H9 (cell line): ENCODE measurements at regions not wholly inside any gene's neighbourhood (a gene's known extent, or its start where the extent isn't known, plus 50 kb on each side); places are given as distances from the start of the nearest gene placed in this dataset.

ENCODE experiments used
- DNase-seq: peaks from one replicate; pipeline ENCODE4 v3.0.0-alpha.2; 2017
- H2AFZ ChIP-seq: one replicate; pipeline ENCODE4 v1.6.1; 2013; ENCODE audit warnings: mild to moderate bottlenecking, low read length, control low read depth, moderate library complexity
- H2AK5ac ChIP-seq: 2 replicates; pipeline ENCODE4 v1.6.1; 2013; ENCODE audit warnings: low read length, control low read depth, mixed read lengths; ENCODE audit not compliant: insufficient read length
- H2BK120ac ChIP-seq: one replicate; pipeline ENCODE4 v1.6.1; 2013; ENCODE audit warnings: low read depth, mild to moderate bottlenecking, low read length, control low read depth, inconsistent platforms; ENCODE audit not compliant: poor library complexity, severe bottlenecking
- H2BK12ac ChIP-seq: 2 replicates; pipeline ENCODE4 v1.6.1; 2013; ENCODE audit warnings: low read length, control low read depth, mixed read lengths, low read depth; ENCODE audit not compliant: insufficient read length
- H2BK15ac ChIP-seq: 2 replicates; pipeline ENCODE4 v1.6.1; 2013; ENCODE audit warnings: low read depth, low read length, control low read depth
- H2BK20ac ChIP-seq: one replicate; pipeline ENCODE4 v1.6.1; 2013; ENCODE audit warnings: low read depth, mild to moderate bottlenecking, low read length, control low read depth, inconsistent platforms; ENCODE audit not compliant: poor library complexity, severe bottlenecking
- H2BK5ac ChIP-seq: 2 replicates; pipeline ENCODE4 v1.6.1; 2013; ENCODE audit warnings: low read length, control low read depth, mixed read lengths; ENCODE audit not compliant: insufficient read length
- H3K14ac ChIP-seq: 2 replicates; pipeline ENCODE4 v1.6.1; 2013; ENCODE audit warnings: low read length, control low read depth; ENCODE audit not compliant: insufficient read depth
- H3K18ac ChIP-seq: 2 replicates; pipeline ENCODE4 v1.6.1; 2013; ENCODE audit warnings: low read depth, mild to moderate bottlenecking, mixed read lengths, low read length, control low read depth; ENCODE audit not compliant: insufficient read length
- H3K23ac ChIP-seq: 2 replicates; pipeline ENCODE4 v1.6.1; 2013; ENCODE audit warnings: low read length, control low read depth, mixed read lengths, low read depth; ENCODE audit not compliant: insufficient read length
- H3K23me2 ChIP-seq: 2 replicates; pipeline ENCODE4 v1.6.1; 2013; ENCODE audit warnings: low read depth, mild to moderate bottlenecking, mixed read lengths, low read length, control low read depth; ENCODE audit not compliant: insufficient read length, poor library complexity, severe bottlenecking
- H3K27ac ChIP-seq: 2 replicates; pipeline ENCODE4 v1.5.1; 2013; ENCODE audit warnings: low read length, control low read depth, mixed read lengths, low read depth; ENCODE audit not compliant: insufficient read length
- H3K27me3 ChIP-seq: 2 replicates; pipeline ENCODE4 v1.6.1; 2013; ENCODE audit warnings: low read length, control low read depth, inconsistent platforms; ENCODE audit not compliant: insufficient read depth
- H3K4ac ChIP-seq: 2 replicates; pipeline ENCODE4 v1.6.1; 2013; ENCODE audit warnings: low read depth, mild to moderate bottlenecking, control low read depth, inconsistent platforms, low read length, moderate library complexity
- H3K4me1 ChIP-seq: 2 replicates; pipeline ENCODE4 v1.6.1; 2013; ENCODE audit warnings: low read length, control low read depth, inconsistent platforms; ENCODE audit not compliant: insufficient read depth
- H3K4me2 ChIP-seq: 2 replicates; pipeline ENCODE4 v1.6.1; 2013; ENCODE audit warnings: low read length, control low read depth, mixed read lengths; ENCODE audit not compliant: insufficient read length, insufficient read depth
- H3K56ac ChIP-seq: 2 replicates; pipeline ENCODE4 v1.6.1; 2013; ENCODE audit warnings: low read depth, mild to moderate bottlenecking, mixed read lengths, low read length, control low read depth; ENCODE audit not compliant: insufficient read length
- H3K79me1 ChIP-seq: 2 replicates; pipeline ENCODE4 v1.6.1; 2013; ENCODE audit warnings: low read depth, mild to moderate bottlenecking, moderate library complexity, low read length, control low read depth, inconsistent platforms; ENCODE audit not compliant: insufficient read depth, poor library complexity, severe bottlenecking
- H3K79me2 ChIP-seq: 2 replicates; pipeline ENCODE4 v1.6.1; 2013; ENCODE audit warnings: low read length, control low read depth, inconsistent platforms; ENCODE audit not compliant: insufficient read depth
- H3K9ac ChIP-seq: 2 replicates; pipeline ENCODE4 v1.6.1; 2013; ENCODE audit warnings: low read length, control low read depth, mixed read lengths; ENCODE audit not compliant: insufficient read length; ENCODE audit errors: extremely low read depth
- H3K9me3 ChIP-seq: one replicate; pipeline ENCODE4 v1.6.1; 2013; ENCODE audit warnings: low read depth, low read length, inconsistent platforms; ENCODE audit not compliant: control insufficient read depth
- H3T11ph ChIP-seq: one replicate; pipeline ENCODE4 v1.6.1; 2013; ENCODE audit warnings: mild to moderate bottlenecking, low read length, control low read depth, inconsistent platforms
- H4K20me1 ChIP-seq: one replicate; pipeline ENCODE4 v1.6.1; 2013; ENCODE audit not compliant: control insufficient read depth, insufficient read length, insufficient read depth
- H4K5ac ChIP-seq: 2 replicates; pipeline ENCODE4 v1.6.1; 2013; ENCODE audit warnings: low read depth, mild to moderate bottlenecking, mixed read lengths, low read length, control low read depth; ENCODE audit not compliant: insufficient read length
- H4K8ac ChIP-seq: replicated peaks from 2 replicates; pipeline ENCODE4 v1.6.1; 2013; ENCODE audit warnings: low read length, control low read depth, mixed read lengths, low read depth; ENCODE audit not compliant: insufficient read length
- H4K91ac ChIP-seq: 2 replicates; pipeline ENCODE4 v1.6.1; 2013; ENCODE audit warnings: low read depth, mild to moderate bottlenecking, moderate library complexity, mixed read lengths, low read length, control low read depth; ENCODE audit not compliant: insufficient read length
- H3K27ac Mint-ChIP-seq, 3 experiments: 2 replicates in 2 of 3; 3 replicates in 1 of 3; pipeline ENCODE4 v1.8.0; 2020 to 2021; ENCODE audit warnings: mixed read lengths in 3 of 3, mild to moderate bottlenecking in 1 of 3, moderate library complexity in 1 of 3
- H3K27me3 Mint-ChIP-seq: 2 replicates; pipeline ENCODE4 v1.8.0; 2021; ENCODE audit warnings: low read depth, mild to moderate bottlenecking, moderate library complexity, mixed read lengths
- H3K36me3 Mint-ChIP-seq, 3 experiments: 2 replicates in 2 of 3; 3 replicates in 1 of 3; pipeline ENCODE4 v1.8.0; 2020 to 2021; ENCODE audit warnings: low read depth in 3 of 3, mixed read lengths in 3 of 3; ENCODE audit not compliant: insufficient read depth in 1 of 3
- H3K4me1 Mint-ChIP-seq, 2 experiments: 2 replicates each; pipeline ENCODE4 v1.8.0; 2020; ENCODE audit warnings: mixed read lengths in 2 of 2
- H3K4me3 Mint-ChIP-seq, 2 experiments: 2 replicates in 1 of 2; 3 replicates in 1 of 2; pipeline ENCODE4 v1.8.0; 2020 to 2021; ENCODE audit warnings: mild to moderate bottlenecking in 2 of 2, mixed read lengths in 2 of 2, moderate library complexity in 1 of 2
- H3K9me3 Mint-ChIP-seq, 2 experiments: 2 replicates in 1 of 2; 3 replicates in 1 of 2; pipeline ENCODE4 v1.8.0; 2020; ENCODE audit warnings: mild to moderate bottlenecking in 2 of 2, mixed read lengths in 2 of 2, moderate library complexity in 1 of 2
- CTCF ChIP-seq: fragments of 200-600 bp; sonication (generic); conservative IDR thresholded peaks from 3 replicates; pipeline ENCODE4 v1.8.0; 2021; ENCODE audit warnings: antibody characterized with exemption, mild to moderate bottlenecking
- WGBS: extraction: QIAGEN DNeasy Blood & Tissue Kit; methylation state at CpG from one replicate; pipeline ENCODE4 v1.1.7; 2013; ENCODE audit warnings: missing lambda C conversion rate, low lambda C conversion rate, mixed read lengths; ENCODE audit not compliant: insufficient read length; ENCODE audit errors: extremely low coverage; 5-methylcytosine and 5-hydroxymethylcytosine counted together

DNA sequence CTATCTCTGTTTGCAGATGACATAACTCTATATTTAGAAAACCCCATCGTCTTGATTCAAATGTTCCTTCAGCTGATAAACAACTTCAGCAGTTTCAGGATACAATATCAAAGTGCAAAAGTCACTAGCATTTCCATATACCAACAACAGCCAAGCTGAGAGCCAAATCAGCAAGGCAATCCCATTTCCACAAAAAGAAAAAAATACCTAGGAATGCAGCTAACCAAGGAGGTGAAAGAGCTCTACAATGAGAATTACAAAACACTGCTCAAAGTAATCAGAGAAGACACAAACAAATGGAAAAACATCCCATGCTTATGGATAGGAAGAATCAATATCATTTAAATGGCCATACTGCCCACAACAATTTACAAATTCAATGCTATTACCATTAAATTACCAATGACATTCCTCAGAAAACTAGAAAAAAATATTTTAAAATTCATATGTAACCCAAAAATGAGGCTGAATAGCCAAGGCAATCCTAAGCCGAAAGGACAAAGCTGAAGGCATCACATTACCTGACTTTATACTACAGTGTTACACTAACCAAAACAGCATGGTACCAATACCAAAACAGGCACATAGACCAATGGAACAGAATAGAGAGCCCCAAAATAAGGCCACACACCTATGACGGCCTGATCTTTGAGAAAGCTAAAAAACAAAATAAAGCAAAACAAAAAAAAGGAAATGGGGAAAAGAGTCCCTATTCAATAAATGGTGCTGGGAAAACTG is 901.7 kb downstream of the LRFN5 start:
- Histone ChIP-seq H4K8ac (no peak overlapping the region), H3K4me1 (peaks cover 3% of the 10 kb centered on the region; the same call in 1 of the 2 replicates), H2BK120ac (no peak overlapping the region), H3K18ac (no peak overlapping the region), H3K27me3 (no peaks in the 10 kb centered on the region), H3K23me2 (no peaks in the 10 kb centered on the region), H3K4ac (no peak overlapping the region), H2BK15ac (no peak overlapping the region), H3K79me2 (no peaks in the 10 kb centered on the region), H2AK5ac (no peak overlapping the region), H4K91ac (no peak overlapping the region), H4K20me1 (no peaks in the 10 kb centered on the region), H3K4me2 (no peak overlapping the region), H3K9ac (no peak overlapping the region), H3K27ac (peak overlapping the region; percentile 84), H2BK20ac (no peak overlapping the region), H3K23ac (no peak overlapping the region), H4K5ac (no peak overlapping the region), H2BK5ac (no peak overlapping the region), H2BK12ac (no peak overlapping the region), H2AFZ (peak overlapping the region; percentile 32), H3K56ac (no peak overlapping the region), H3K9me3 (no peaks in the 10 kb centered on the region), H3T11ph (no peak overlapping the region), H3K79me1 (no peaks in the 10 kb centered on the region), H3K14ac (no peak overlapping the region)
- no CpG with 5 or more reads among the region's 3 CpGs for WGBS
- no peak overlapping the region for H3K4me3 Mint-ChIP-seq
- H3K36me3 Mint-ChIP-seq, result peaks cover 3 to 40% (median 11%) of the 10 kb centered on the region in 3 experiments; a peak in 6 of 7 replicates
- H3K27ac Mint-ChIP-seq, result peak overlapping the region; percentile 90 to 99 (median 97)
- DNase-seq, result no peak
- H3K9me3 Mint-ChIP-seq, result peaks cover 15 to 17% of the 10 kb centered on the region in 2 experiments; a peak in 4 of 5 replicates
- H3K4me1 Mint-ChIP-seq, result peaks cover 22 to 25% of the 10 kb centered on the region in 2 experiments
- no peaks in the 10 kb centered on the region for H3K27me3 Mint-ChIP-seq
- TF ChIP-seq CTCF, result no peak
